Cardiac fibroblast (primary cell): ENCODE measurements at regions not wholly inside any gene's neighbourhood (a gene's known extent, or its start where the extent isn't known, plus 50 kb on each side); places are given as distances from the start of the nearest gene placed in this dataset.

Experiments
- DNase-seq, 2 donors: peaks; one replicate each; pipeline versions ENCODE4 v3.0.0 to v3.0.0-alpha.2; 2010; ENCODE audit warnings: low read depth in 2 of 2
- H3K4me3 ChIP-seq, 2 donors: replicated peaks in 1 of 2; 1 replicate in 1 of 2; 2 replicates in 1 of 2; pipeline ENCODE4 v1.5.1; 2011; ENCODE audit warnings: low read depth in 2 of 2, low read length in 2 of 2, mild to moderate bottlenecking in 2 of 2, moderate library complexity in 1 of 2
- CTCF ChIP-seq: IDR thresholded peaks from one replicate; pipeline ENCODE4 v1.5.1; 2011; ENCODE audit warnings: low read depth, mild to moderate bottlenecking, low read length, inconsistent platforms

GRCh38 chr5:26237489-26237888, 800.9 kb downstream of the CDH9 start:
- no peak for DNase-seq
- H3K4me3 ChIP-seq, result no peak overlapping the region
- TF ChIP-seq CTCF, result no peak

GRCh38 chr5:26236936-26237335, 801.5 kb downstream of the CDH9 start:
- TF ChIP-seq CTCF, result no peak
- no peak for DNase-seq
- H3K4me3 ChIP-seq, result no peak overlapping the region

DNA sequence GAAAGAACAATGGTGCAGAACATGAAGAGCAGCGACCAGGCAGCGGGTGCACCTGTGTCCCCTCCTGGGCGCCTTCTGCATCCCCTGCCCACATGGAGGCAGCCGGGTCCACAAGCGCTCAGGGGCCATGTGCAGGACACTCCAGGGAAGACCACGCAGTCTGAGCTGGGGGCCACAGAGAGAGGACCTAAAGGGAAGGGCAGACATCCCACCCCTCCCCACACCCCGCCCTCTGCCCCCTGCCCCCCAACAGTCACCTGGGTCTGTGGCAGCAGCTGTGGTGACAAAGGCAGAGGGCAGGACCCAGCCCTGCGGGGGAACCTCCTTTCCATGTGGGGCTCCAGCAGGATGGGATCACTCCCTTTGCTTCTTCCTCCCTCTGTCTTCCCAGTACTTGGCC, 805.7 kb downstream of the CDH9 start:
- no peak for DNase-seq
- TF ChIP-seq CTCF, result no peak
- no peak overlapping the region for H3K4me3 ChIP-seq

DNA sequence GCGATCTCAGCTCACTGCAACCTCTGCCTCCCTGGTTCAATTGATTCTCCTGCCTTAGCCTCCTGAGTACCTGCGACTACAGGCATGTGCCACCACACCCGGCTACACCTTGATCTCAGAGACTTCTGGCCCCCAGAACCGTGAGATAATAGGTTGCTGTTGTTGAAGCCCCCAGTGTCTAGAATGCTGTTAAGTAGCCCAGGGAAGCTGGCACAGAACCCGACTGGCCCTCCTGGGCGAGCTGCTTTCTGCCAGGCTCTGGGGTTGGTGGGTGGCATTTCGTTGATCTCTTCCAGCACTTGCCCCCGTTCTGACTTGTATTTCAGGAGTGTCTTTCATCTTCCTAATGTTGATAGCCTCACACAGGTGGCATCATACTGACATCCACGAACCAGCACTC, 807.1 kb downstream of the CDH9 start:
- no peak overlapping the region for H3K4me3 ChIP-seq
- TF ChIP-seq CTCF, result no peak
- DNase-seq, result no peak

DNA sequence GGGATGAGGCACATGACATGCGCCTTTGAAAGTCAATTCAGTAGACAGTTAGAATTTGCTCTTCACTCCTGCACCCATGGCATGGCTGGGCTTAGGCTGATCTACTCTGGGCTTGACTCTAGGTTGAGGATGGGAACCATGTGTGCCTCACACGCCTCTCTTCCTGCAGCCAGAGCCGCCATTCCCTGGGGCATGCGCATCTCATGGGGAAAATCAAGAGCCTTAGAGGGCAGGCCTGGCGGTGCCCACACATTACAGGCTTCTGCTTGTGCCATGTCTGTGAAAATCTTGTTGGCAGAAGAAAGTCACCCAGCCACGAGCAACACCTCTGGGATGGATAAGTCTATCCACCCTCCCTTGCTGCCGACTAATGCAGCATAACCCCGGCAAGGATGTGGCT, 808.5 kb downstream of the CDH9 start:
- no peak for DNase-seq
- no peak for TF ChIP-seq CTCF
- H3K4me3 ChIP-seq, result no peak overlapping the region

- no peak overlapping the region for H3K4me3 ChIP-seq
- no peak for TF ChIP-seq CTCF
- no peak for DNase-seq
Observed at GRCh38 chr5:26227245-26227644, 811.1 kb downstream of the CDH9 start.

DNA sequence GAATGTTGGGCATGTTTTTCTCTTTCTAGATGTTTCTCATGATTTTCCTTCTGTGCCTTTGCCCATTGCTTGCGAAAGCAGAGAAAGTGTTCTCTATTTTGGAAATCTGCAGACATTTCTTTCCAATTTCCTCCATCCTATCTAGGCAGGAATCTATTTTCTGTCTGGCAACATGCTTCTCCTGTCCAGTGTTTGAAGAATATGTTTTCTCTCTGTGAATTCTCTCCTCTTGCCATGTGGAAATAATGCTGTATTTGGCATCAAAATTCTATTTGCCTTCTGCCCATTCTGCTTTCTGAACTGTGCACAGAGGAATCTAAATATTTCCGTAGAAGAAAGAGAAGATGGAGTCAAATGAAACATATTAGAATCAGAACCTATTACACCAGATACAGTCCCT, 833.3 kb downstream of the CDH9 start:
- no peak overlapping the region for H3K4me3 ChIP-seq
- no peak for TF ChIP-seq CTCF
- DNase-seq, result no peak
